CD4-positive, alpha-beta T cell (primary cell): ENCODE measurements at regions not wholly inside any gene's neighbourhood (a gene's known extent, or its start where the extent isn't known, plus 50 kb on each side); places are given as distances from the start of the nearest gene placed in this dataset.

ENCODE experiments used
- ATAC-seq: fragments of 200-7000 bp; cut with Tn5 transposase; one replicate; pipeline ENCODE4 v1.10.0; 2022; ENCODE audit warnings: mild to moderate bottlenecking; ENCODE audit not compliant: poor library complexity
- CTCF ChIA-PET: fragments of 350-600 bp; sonication (Branson Sonifier 250); formaldehyde crosslinking; loops from one replicate; lab custom pipeline; 2021; ENCODE audit warnings: antibody characterized with exemption, inconsistent platforms; lab: Charles Lee
- POLR2A ChIA-PET: fragments of 350-600 bp; sonication (Branson Sonifier 250); formaldehyde crosslinking; loops from one replicate; lab custom pipeline; 2021; ENCODE audit warnings: antibody characterized with exemption, inconsistent platforms; lab: Charles Lee
- DNase-seq, 14 experiments: peaks; one replicate each; pipeline ENCODE4 v3.0.0-alpha.2; 2013 to 2020; ENCODE audit warnings: mixed read lengths in 2 of 14
- H3K27ac ChIP-seq, 2 donors: one replicate each; pipeline versions ENCODE4 v1.5.1 to v1.7.0; 2013; ENCODE audit warnings: low read length in 2 of 2, low read depth in 1 of 2, mild to moderate bottlenecking in 1 of 2
- H3K27me3 ChIP-seq, 2 experiments: 1 replicate in 1 of 2; 2 replicates in 1 of 2; pipeline versions ENCODE4 v1.6.1 to v1.7.0; 2013; ENCODE audit warnings: low read length in 2 of 2, control low read depth in 1 of 2, mild to moderate bottlenecking in 1 of 2, moderate library complexity in 1 of 2; ENCODE audit not compliant: insufficient read depth in 2 of 2, control insufficient read depth in 1 of 2
- H3K36me3 ChIP-seq: one replicate; pipeline ENCODE4 v1.6.1; 2013; ENCODE audit warnings: low read length, control low read depth; ENCODE audit not compliant: insufficient read depth
- H3K4me1 ChIP-seq: one replicate; pipeline ENCODE4 v1.6.1; 2013; ENCODE audit warnings: low read length, control low read depth; ENCODE audit not compliant: insufficient read depth
- H3K4me3 ChIP-seq: one replicate; pipeline ENCODE4 v1.5.1; 2013; ENCODE audit warnings: mild to moderate bottlenecking, low read length, moderate library complexity
- H3K9me3 ChIP-seq, 2 experiments: 1 replicate in 1 of 2; 2 replicates in 1 of 2; pipeline versions ENCODE4 v1.6.1 to v1.7.0; 2013; ENCODE audit warnings: low read length in 2 of 2, mild to moderate bottlenecking in 2 of 2, control low read depth in 1 of 2, moderate library complexity in 1 of 2; ENCODE audit not compliant: control insufficient read depth in 1 of 2, insufficient read depth in 1 of 2
- H3K27ac Mint-ChIP-seq: one replicate; pipeline ENCODE4 v1.8.0; 2020; ENCODE audit warnings: mixed read lengths
- H3K27me3 Mint-ChIP-seq: one replicate; pipeline ENCODE4 v1.8.0; 2021; ENCODE audit warnings: mixed read lengths
- H3K36me3 Mint-ChIP-seq: one replicate; pipeline ENCODE4 v1.8.0; 2021; ENCODE audit warnings: low read depth, mixed read lengths
- H3K4me1 Mint-ChIP-seq: one replicate; pipeline ENCODE4 v1.8.0; 2021; ENCODE audit warnings: low read depth, mixed read lengths
- H3K4me3 Mint-ChIP-seq: one replicate; pipeline ENCODE4 v1.8.0; 2020; ENCODE audit warnings: mild to moderate bottlenecking, mixed read lengths
- H3K9me3 Mint-ChIP-seq: one replicate; pipeline ENCODE4 v1.8.0; 2020; ENCODE audit warnings: mixed read lengths
- intact Hi-C, 2 experiments: fragments of 100-400 bp; cut with DNase I in 1 of 2; cut with micrococcal nuclease in 1 of 2; formaldehyde crosslinking; loops; one replicate each; pipeline versions ENCODE4 v1.15.1 to v1.9.0; 2023 to 2025; cut with DNase I, micrococcal nuclease
- TF ChIP-seq, protein P1 (sequence below): fragments of 200-600 bp; IDR thresholded peaks from one replicate; pipeline ENCODE4 v1.8.0; 2022; ENCODE audit warnings: antibody characterized with exemption, mild to moderate bottlenecking

- POLR2A ChIA-PET = no interaction called here
Observed at GRCh38 chr19:27767234-27767633, 1445.7 kb downstream of the UQCRFS1 start.

DNA sequence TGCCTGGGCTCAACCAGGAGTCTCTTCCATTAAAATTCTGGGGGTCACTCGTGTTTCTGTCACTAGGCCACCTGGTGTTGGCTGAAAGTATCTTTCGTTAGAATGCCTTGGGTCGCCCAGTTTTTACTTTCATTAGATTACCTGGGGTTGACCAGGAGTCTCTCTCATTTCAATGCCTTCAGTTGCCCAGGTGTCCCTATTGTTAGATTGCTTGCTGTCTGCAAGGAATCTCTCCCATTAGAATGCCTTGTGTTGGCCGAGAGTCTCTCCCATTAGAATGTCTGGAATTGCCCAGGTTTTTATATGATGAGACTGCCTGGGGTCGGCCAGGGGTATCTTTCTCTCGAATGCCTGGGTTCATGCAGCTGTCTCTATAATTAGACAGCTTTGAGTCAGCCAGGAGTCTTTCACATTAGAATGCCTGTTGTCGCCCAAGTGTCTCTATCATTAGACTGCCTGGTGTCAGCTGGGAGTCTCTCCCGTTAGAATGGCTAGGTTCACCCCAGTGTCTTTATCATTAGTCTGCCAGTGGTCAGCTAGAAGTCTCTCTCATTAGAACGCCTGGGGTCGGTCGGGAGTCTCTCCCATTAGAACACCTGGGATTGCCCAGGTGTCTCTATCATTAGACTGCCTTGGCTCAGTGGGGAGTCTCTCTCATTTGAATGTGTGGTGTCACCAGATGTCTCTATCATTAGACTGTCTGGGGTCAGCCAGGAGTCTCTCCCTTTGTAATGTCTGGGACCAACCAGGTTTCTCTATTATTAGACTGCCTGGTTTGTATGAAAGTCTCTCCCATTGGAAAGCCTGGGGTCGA lies 1446.8 kb downstream of the UQCRFS1 start:
- H3K9me3 ChIP-seq = peaks cover 6 to 88% of the 10 kb centered on the region in 2 experiments
- Mint-ChIP-seq H3K9me3 (peaks cover 32% of the 10 kb centered on the region), H3K36me3 (peaks cover 44% of the 10 kb centered on the region)

More at GRCh38 chr19:27767234-27767633, 1445.7 kb downstream of the UQCRFS1 start:
- peaks cover 27% of the 10 kb centered on the region for H3K9me3 Mint-ChIP-seq
- peaks cover 10 to 92% of the 10 kb centered on the region in 2 experiments for H3K9me3 ChIP-seq
- H3K27ac Mint-ChIP-seq = no peak overlapping the region
- no peak for DNase-seq
- TF ChIP-seq, protein P1, sequence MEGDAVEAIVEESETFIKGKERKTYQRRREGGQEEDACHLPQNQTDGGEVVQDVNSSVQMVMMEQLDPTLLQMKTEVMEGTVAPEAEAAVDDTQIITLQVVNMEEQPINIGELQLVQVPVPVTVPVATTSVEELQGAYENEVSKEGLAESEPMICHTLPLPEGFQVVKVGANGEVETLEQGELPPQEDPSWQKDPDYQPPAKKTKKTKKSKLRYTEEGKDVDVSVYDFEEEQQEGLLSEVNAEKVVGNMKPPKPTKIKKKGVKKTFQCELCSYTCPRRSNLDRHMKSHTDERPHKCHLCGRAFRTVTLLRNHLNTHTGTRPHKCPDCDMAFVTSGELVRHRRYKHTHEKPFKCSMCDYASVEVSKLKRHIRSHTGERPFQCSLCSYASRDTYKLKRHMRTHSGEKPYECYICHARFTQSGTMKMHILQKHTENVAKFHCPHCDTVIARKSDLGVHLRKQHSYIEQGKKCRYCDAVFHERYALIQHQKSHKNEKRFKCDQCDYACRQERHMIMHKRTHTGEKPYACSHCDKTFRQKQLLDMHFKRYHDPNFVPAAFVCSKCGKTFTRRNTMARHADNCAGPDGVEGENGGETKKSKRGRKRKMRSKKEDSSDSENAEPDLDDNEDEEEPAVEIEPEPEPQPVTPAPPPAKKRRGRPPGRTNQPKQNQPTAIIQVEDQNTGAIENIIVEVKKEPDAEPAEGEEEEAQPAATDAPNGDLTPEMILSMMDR = no peak
- ATAC-seq = no peak
- H3K4me3 ChIP-seq = no peak overlapping the region
- H3K27ac ChIP-seq = no peak overlapping the region
- CTCF ChIA-PET = no interaction called here
- peaks cover 54% of the 10 kb centered on the region for H3K36me3 Mint-ChIP-seq
- no peaks in the 10 kb centered on the region for H3K27me3 Mint-ChIP-seq
- H3K4me3 Mint-ChIP-seq = no peak overlapping the region
- no peaks in the 10 kb centered on the region for H3K36me3 ChIP-seq
- H3K4me1 ChIP-seq = no peaks in the 10 kb centered on the region
- H3K27me3 ChIP-seq = no peaks in the 10 kb centered on the region
- intact Hi-C loops = no loop called here
- no peaks in the 10 kb centered on the region for H3K4me1 Mint-ChIP-seq

DNA sequence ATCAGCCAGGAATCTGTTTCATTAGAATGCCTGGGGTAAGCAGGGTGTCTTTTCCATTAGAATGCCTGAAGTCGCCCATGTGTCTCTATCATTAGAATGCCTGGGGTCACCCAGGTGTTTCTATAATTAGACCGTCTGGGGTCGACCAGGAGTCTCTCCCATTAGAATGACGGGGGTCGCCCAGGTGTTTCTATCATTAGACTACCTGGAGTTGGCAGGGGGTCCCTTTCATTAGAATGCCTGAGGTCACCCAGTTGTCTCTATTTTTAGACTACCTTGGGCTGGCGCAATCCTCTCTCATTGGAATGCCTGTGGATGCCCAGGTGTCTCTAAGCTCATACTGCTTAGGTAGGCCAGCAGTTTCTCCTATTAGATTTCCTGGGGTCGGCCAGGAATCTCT lies 1447.6 kb downstream of the UQCRFS1 start:
- Mint-ChIP-seq H3K4me3 (no peak overlapping the region), H3K27me3 (no peaks in the 10 kb centered on the region), H3K9me3 (peaks cover 37% of the 10 kb centered on the region), H3K4me1 (no peaks in the 10 kb centered on the region), H3K27ac (no peak overlapping the region), H3K36me3 (peaks cover 41% of the 10 kb centered on the region)
- no peak for ATAC-seq
- no peaks in the 10 kb centered on the region for H3K4me1 ChIP-seq
- H3K36me3 ChIP-seq = no peaks in the 10 kb centered on the region
- no peak overlapping the region for H3K27ac ChIP-seq
- ChIA-PET CTCF (no interaction called here), POLR2A (no interaction called here)
- intact Hi-C loops = no loop called here
- no peaks in the 10 kb centered on the region for H3K27me3 ChIP-seq
- no peak for DNase-seq
- H3K9me3 ChIP-seq = peaks cover 0 to 88% of the 10 kb centered on the region in 2 experiments
- TF ChIP-seq, protein P1 = no peak
- no peak overlapping the region for H3K4me3 ChIP-seq

More for the DNA sequence above, 1446.8 kb downstream of the UQCRFS1 start:
- H3K27me3 Mint-ChIP-seq = no peaks in the 10 kb centered on the region
- no peak overlapping the region for H3K4me3 Mint-ChIP-seq
- Histone ChIP-seq H3K27me3 (no peaks in the 10 kb centered on the region), H3K4me3 (no peak overlapping the region), H3K27ac (no peak overlapping the region), H3K4me1 (no peaks in the 10 kb centered on the region), H3K36me3 (no peaks in the 10 kb centered on the region)
- DNase-seq (no peak), ATAC-seq (no peak)
- ChIA-PET POLR2A (no interaction called here), CTCF (no interaction called here)
- H3K27ac Mint-ChIP-seq = no peak overlapping the region
- no peaks in the 10 kb centered on the region for H3K4me1 Mint-ChIP-seq
- TF ChIP-seq, protein P1 = no peak
- intact Hi-C loops = no loop called here
